ENCODE measurements at regions not wholly inside any gene's neighbourhood (a gene's known extent, or its start where the extent isn't known, plus 50 kb on each side); places are given as distances from the start of the nearest gene placed in this dataset.

DNA sequence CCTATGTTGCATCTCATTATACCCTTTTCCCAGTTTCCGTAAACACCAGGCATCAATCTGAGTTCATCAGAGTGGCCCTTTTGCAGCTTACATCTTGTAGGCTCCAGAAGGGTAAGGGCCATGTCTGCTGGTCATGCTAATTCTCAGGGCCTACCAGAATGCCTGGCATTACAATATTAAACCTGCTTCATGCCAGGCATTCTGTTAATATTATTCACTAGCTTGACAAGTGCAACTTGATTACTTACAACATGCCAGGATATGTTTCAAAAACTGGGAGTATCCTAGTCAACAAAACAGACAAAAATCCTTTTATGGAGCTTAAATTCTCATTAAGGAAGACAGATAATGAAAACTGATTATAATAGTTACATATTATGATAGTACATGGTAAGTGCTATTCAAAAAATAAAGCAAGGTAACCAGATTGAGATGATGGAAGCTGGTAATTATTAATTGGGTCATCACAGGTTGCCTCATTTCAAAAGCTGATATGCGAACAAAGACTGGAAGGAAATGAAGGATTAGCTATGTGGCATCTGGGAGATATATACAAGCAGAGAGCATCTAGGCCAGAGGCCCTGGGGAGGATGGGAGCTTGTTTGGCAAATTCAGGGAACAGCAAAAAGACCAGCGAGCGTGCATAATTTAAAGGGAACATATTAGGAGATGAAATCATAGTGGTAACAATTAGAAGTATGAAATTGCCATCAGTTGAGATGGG is 406.3 kb downstream of the DMRT2 start:
- H3K36me3 ChIP-seq (ENCODE audit: control insufficient read depth, insufficient read depth, low read length): no peaks in the 10 kb centered on the region
- no peaks in the 10 kb centered on the region for H3K79me2 ChIP-seq
- no peaks in the 10 kb centered on the region for H3K4me1 ChIP-seq
- H3K27ac ChIP-seq: no peak overlapping the region
- no peak overlapping the region for H3K9ac ChIP-seq
- H2AFZ ChIP-seq: no peak overlapping the region
- H3K4me3 ChIP-seq (ENCODE audit: low read depth, low read length): no peak overlapping the region
- no peak overlapping the region for H3K4me2 ChIP-seq (ENCODE audit: low read length)
- no peaks in the 10 kb centered on the region for H3K27me3 ChIP-seq (ENCODE audit: control insufficient read depth, insufficient read depth, low read length)
- H3K9me3 ChIP-seq (ENCODE audit: control insufficient read depth, low read length): no peaks in the 10 kb centered on the region
- TF ChIP-seq, protein P1, sequence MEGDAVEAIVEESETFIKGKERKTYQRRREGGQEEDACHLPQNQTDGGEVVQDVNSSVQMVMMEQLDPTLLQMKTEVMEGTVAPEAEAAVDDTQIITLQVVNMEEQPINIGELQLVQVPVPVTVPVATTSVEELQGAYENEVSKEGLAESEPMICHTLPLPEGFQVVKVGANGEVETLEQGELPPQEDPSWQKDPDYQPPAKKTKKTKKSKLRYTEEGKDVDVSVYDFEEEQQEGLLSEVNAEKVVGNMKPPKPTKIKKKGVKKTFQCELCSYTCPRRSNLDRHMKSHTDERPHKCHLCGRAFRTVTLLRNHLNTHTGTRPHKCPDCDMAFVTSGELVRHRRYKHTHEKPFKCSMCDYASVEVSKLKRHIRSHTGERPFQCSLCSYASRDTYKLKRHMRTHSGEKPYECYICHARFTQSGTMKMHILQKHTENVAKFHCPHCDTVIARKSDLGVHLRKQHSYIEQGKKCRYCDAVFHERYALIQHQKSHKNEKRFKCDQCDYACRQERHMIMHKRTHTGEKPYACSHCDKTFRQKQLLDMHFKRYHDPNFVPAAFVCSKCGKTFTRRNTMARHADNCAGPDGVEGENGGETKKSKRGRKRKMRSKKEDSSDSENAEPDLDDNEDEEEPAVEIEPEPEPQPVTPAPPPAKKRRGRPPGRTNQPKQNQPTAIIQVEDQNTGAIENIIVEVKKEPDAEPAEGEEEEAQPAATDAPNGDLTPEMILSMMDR (IDR thresholded peaks at IDR 0.05): no peak

DNA sequence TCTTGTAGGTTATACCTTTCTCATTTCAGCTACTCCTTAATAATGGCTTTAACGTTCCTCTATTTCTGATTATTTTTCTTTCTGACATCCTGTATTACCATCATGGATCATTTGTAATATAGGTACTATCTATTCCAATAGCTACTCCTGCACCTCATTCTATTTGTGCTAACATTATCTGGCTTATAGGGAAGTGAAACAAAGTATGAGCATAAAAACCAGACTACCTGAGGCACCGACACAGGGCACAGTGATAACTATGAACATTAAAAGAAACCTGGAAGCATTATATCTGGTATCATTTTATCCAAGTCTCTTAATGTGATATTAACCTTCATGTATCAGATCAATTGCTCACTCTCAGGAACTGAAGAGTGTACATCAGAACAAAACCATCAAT is 407.3 kb downstream of the DMRT2 start:
- Histone ChIP-seq H3K27ac (no peak overlapping the region), H3K9ac (no peak overlapping the region)

DNA sequence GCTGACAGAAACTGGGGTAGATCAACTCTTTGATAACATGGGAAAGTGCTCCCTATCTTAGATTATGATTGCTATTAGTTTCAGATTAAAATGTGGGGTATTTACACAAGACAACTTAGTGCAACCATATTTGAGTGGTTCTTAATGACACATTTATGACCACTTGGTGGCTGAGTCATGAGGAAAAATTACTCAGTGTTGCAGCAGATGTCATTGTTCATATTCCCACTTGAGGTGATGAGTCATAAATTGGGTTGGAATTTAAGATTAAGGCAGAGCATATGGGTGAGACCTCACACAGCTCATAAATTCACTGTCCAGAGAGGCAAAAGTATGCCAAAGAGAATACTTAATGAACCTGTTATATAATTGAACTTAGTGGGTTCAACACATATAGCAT is 408.3 kb downstream of the DMRT2 start:
- H3K4me1 ChIP-seq: no peaks in the 10 kb centered on the region
- no peaks in the 10 kb centered on the region for H3K27me3 ChIP-seq (ENCODE audit: control insufficient read depth, insufficient read depth, low read length)
- no peaks in the 10 kb centered on the region for H3K36me3 ChIP-seq (ENCODE audit: control insufficient read depth, insufficient read depth, low read length)
- no peaks in the 10 kb centered on the region for H3K9me3 ChIP-seq (ENCODE audit: control insufficient read depth, low read length)
- TF ChIP-seq, protein P1 (IDR thresholded peaks at IDR 0.05): no peak
- no peak overlapping the region for H3K4me2 ChIP-seq (ENCODE audit: low read length)
- H2AFZ ChIP-seq: no peak overlapping the region
- no peak overlapping the region for H3K4me3 ChIP-seq (ENCODE audit: low read depth, low read length)
- no peaks in the 10 kb centered on the region for H3K79me2 ChIP-seq
- no peak overlapping the region for H3K27ac ChIP-seq
- no peak overlapping the region for H3K9ac ChIP-seq

More for the DNA sequence above, 407.3 kb downstream of the DMRT2 start:
- no peaks in the 10 kb centered on the region for H3K27me3 ChIP-seq (ENCODE audit: control insufficient read depth, insufficient read depth, low read length)
- no peak overlapping the region for H3K4me3 ChIP-seq (ENCODE audit: low read depth, low read length)
- H3K9me3 ChIP-seq (ENCODE audit: control insufficient read depth, low read length): no peaks in the 10 kb centered on the region
- no peaks in the 10 kb centered on the region for H3K36me3 ChIP-seq (ENCODE audit: control insufficient read depth, insufficient read depth, low read length)
- H3K4me1 ChIP-seq: no peaks in the 10 kb centered on the region
- TF ChIP-seq, protein P1 (IDR thresholded peaks at IDR 0.05): no peak
- no peak overlapping the region for H2AFZ ChIP-seq
- H3K79me2 ChIP-seq: no peaks in the 10 kb centered on the region
- no peak overlapping the region for H3K4me2 ChIP-seq (ENCODE audit: low read length)

DNA sequence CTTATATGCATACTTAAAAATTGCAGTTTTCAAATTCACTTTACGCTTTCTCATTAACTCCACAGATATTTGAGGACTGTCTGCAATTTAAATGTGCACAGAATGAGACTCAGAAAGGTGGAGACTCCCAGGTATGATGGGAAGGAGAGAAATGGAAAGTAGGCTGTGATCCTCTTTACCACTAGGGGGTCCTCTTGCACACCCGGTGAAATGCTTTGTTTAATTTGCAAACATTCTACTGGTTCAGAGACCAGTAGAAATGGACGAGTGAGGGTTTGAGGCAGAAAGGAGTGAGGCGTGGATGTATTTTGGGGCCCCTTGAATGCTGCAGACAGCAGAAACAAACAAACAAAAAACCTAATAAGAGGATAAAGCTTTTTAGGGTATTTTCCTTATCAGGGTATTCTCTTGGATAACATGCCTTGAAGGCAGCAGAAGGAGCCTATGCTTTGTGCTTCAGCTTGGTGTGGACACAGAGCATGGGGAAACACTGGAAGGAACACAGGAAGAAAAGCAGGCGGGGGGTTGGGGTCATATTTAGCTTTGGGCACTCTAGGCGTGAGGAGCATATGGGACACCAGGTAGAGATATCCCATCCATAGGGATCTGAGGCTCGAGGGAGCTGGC is 410.1 kb downstream of the DMRT2 start:
- Histone ChIP-seq H3K27me3 (ENCODE audit: control insufficient read depth, insufficient read depth, low read length) (no peaks in the 10 kb centered on the region), H3K36me3 (ENCODE audit: control insufficient read depth, insufficient read depth, low read length) (no peaks in the 10 kb centered on the region), H3K79me2 (no peaks in the 10 kb centered on the region), H3K4me3 (ENCODE audit: low read depth, low read length) (no peak overlapping the region), H3K4me2 (ENCODE audit: low read length) (no peak overlapping the region), H3K9me3 (ENCODE audit: control insufficient read depth, low read length) (no peaks in the 10 kb centered on the region), H3K27ac (no peak overlapping the region), H3K9ac (no peak overlapping the region), H3K4me1 (no peaks in the 10 kb centered on the region), H2AFZ (no peak overlapping the region)
- TF ChIP-seq, protein P1 (IDR thresholded peaks at IDR 0.05): peak; percentile 46

DNA sequence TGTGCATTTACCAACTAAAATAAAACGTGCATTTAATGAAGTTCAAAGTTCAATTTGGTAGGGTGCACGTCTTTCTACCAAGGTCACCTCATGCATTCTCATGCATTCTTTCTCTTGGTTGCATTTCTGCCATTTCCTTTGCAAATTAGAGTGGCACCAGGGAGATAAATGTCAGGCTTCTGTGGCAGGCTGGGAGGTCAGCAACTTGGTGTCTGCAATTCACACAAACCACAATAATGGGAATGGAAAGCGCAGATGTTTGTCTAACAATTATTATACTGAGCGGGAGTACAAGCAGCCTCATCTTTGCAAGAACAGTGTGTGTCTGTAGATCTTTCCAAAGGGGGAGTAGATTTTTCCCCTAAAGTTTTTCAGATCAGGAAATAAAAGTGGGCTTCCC is 411.7 kb downstream of the DMRT2 start:
- TF ChIP-seq, protein P1 (IDR thresholded peaks at IDR 0.05): no peak

More for the DNA sequence above, 411.7 kb downstream of the DMRT2 start:
- Histone ChIP-seq H3K79me2 (no peaks in the 10 kb centered on the region), H2AFZ (no peak overlapping the region), H3K27me3 (ENCODE audit: control insufficient read depth, insufficient read depth, low read length) (no peaks in the 10 kb centered on the region), H3K27ac (no peak overlapping the region), H3K9me3 (ENCODE audit: control insufficient read depth, low read length) (no peaks in the 10 kb centered on the region), H3K9ac (no peak overlapping the region), H3K4me1 (no peaks in the 10 kb centered on the region), H3K36me3 (ENCODE audit: control insufficient read depth, insufficient read depth, low read length) (no peaks in the 10 kb centered on the region), H3K4me2 (ENCODE audit: low read length) (no peak overlapping the region), H3K4me3 (ENCODE audit: low read depth, low read length) (no peak overlapping the region)

All from parathyroid adenoma (tissue), 2 donors.